ENCODE measurements at regions not wholly inside any gene's neighbourhood (a gene's known extent, or its start where the extent isn't known, plus 50 kb on each side); places are given as distances from the start of the nearest gene placed in this dataset.

- DNase-seq, result no peak
Observed at GRCh38 chr13:68386808-68387207, 1156.7 kb upstream of the PCDH9 start.

- no peak for DNase-seq
Observed at GRCh38 chr13:68380041-68380973, 1150.2 kb upstream of the PCDH9 start.

DNA sequence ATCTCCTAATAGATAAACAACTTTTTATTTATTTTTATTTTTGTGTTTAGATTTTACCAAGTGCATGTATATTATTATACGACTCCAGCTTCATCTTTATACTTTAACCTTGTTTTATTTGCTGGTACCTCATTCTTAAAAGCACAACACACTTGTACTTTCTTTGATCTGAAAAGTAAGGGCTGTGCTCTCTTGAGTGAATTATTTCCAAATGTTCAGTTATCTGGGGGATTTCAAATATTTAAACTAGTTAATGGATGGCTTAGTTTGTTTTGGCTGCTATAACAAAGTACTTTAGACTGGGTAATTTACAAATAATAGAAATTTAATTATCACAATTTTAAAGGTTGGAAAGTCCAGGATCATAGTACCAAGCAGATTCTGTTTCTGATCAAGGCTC, 1148.2 kb upstream of the PCDH9 start:
- DNase-seq, result no peak

GRCh38 chr13:68375004-68375403, 1144.9 kb upstream of the PCDH9 start:
- no peak for DNase-seq

DNA sequence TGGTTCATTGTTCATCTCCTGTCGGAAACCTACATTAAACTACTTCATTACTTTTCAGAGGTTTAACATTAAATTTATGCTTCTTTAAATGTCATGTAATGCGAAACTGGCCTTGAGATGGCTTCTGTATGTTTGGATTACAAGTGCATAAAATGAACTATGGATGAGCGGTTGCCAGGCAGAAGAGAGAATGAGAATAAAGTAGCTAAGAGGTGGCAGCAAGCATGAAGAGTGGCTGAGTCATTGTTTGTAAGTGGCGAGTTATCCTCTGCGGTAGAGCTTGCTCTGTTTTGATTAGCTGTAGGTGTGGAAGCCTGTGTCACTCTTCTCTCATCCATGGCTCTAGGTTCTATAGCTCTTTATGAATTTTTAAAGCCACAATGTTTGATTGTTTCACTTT, 1139.6 kb upstream of the PCDH9 start:
- no peak for DNase-seq

GRCh38 chr13:68368922-68369321, 1138.8 kb upstream of the PCDH9 start:
- DNase-seq, result no peak

DNA sequence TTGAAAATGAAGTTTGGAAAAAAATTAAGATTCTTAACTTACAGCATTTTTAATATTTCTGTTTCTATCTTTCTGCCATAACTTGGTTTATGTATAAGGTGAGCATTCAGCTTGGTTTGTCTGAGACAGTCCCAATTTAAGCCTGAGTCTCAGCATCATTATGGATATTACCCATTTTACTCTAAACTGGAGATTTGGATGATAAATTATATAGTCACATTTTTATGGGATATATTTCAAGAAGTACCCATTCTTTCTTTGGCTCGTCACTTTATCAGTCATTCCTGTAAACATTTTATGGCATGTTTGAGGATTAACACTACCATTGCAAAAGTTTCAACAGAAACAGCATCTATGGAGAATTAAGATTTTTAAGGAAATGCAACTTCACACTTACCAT, 1129.0 kb upstream of the PCDH9 start:
- DNase-seq, result no peak

GRCh38 chr13:68358294-68358705, 1128.2 kb upstream of the PCDH9 start:
- DNase-seq, result no peak

GRCh38 chr13:68350554-68350953, 1120.4 kb upstream of the PCDH9 start:
- no peak for DNase-seq

GRCh38 chr13:68347220-68347619, 1117.1 kb upstream of the PCDH9 start:
- DNase-seq, result no peak

DNA sequence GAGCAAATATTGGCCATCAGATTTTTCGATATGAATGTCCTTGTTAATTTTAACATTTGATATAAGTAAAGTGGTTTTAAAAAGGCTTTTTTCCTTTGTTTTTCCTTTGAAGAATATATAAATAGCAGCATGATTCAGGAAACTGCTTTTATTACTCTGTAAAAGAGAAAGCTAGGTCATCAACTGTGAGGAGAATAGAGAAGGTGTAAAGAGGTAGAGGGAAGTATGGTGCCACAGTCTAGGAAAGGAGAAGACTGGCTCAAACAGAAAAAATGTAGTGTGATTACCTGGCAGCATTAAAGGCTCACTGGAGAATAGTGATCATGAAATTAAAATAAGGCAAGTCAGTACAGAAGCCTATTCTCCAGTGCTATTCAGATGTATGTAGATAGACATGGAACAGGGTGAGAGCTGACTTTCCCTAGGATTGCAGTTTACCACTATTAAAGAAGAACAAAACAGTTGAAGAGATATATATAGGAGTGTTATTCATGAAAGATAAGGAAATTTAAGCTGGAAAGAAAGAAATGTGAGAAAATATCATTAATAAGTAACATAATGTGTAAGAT, 1115.9 kb upstream of the PCDH9 start:
- DNase-seq, result no peak

DNA sequence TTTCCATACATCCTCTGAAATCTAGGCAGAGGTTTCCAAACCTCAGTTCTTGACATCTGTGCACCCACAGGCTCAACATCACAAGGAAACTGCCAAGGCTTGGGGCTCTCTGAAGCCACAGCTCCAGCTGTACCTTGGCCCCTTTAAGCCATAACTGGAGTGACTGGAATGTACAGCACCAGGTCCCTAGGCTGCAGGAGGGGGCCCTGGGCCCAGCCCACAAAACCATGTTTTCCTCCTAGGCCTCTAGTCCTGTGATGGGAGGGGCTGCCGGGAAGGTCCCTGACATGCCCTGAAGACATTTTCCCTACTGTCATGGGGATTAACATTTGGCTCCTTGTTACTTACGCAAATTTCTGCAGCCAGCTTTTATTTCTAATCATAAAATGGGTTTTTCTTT, 1093.0 kb upstream of the PCDH9 start:
- no peak for DNase-seq

DNA sequence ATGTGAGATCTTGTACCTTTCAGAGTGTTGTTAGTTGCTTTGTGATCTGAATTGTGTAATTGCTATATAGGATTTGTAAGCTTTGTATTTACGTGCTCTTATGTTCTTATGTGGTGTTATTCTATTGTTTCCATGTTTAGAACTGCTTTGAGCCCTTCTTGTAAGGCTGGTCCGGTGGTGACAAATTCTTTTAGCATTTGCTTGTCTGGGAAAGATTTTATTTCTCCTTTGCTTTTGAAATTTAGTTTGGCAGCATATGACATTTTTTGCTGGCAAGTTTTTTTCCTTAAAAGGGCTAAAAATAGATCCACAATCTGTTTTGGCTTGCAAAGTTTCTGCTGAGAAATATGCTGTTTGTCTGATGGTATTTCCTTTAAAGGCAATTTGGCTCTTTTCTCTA, 1089.2 kb upstream of the PCDH9 start:
- no peak for DNase-seq

GRCh38 chr13:68304286-68304893, 1074.3 kb upstream of the PCDH9 start:
- peak in 1 of 2 experiments; percentile 39 for DNase-seq

DNA sequence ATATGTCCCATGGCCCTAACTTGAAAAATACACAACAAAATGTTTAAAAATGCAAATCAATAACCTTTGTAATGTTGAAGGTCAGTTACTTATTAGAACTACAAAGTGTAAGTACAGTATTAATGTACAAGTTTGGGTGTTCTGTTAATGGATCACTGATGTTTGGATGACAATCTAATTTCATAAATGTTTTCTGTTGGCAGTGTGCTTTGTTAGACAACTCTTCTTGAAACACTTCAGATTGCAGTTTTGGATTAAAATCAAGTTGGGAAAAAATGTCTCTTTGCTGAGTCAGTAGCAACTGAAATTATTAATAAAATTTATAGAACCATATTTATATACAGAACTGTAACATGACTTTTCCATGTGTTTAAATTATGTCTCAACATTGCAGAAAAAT, 1063.5 kb upstream of the PCDH9 start:
- no peak for DNase-seq

- no peak for DNase-seq
Observed at GRCh38 chr13:68292601-68293000, 1062.5 kb upstream of the PCDH9 start.

DNA sequence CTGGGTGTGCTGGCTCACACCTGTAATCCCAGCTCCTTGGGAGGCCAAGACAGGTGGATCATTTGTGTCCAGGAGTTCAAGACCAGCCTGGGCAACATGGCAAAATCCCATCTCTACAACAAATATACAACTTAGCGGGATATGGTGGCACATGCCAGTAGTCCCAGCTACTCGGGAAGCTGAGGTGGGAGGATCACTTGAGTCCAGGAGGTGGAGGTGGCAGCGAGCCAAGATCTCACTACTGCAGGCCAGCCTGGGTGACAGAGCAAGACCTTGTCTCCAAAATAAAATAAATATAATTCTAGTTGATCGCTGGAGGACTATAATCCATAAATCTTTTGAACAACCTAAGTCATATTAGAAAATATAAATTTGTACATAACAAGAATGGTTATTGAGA, 1061.5 kb upstream of the PCDH9 start:
- DNase-seq, result no peak

- no peak for DNase-seq
Observed at GRCh38 chr13:68275758-68276157, 1045.6 kb upstream of the PCDH9 start.

DNA sequence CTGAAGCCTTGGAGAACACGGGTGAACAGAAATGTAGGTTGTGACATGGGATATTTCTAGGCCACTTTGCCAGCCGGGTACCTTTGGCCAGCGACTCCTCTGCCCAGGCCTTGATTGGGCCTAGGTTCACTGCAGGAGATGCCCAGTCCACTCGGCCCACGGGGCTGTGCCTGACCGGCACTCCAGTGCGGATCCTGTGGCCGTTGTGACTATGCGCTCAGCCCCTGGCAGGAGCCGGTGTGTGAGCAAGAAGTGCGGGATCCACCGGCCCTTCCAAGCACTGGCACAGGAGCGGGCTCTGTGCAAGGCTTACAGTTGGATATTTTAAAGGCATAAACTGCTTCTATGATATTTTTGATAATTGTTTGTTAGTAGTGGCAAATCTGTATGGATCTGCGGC, 1042.5 kb upstream of the PCDH9 start:
- no peak for DNase-seq

DNA sequence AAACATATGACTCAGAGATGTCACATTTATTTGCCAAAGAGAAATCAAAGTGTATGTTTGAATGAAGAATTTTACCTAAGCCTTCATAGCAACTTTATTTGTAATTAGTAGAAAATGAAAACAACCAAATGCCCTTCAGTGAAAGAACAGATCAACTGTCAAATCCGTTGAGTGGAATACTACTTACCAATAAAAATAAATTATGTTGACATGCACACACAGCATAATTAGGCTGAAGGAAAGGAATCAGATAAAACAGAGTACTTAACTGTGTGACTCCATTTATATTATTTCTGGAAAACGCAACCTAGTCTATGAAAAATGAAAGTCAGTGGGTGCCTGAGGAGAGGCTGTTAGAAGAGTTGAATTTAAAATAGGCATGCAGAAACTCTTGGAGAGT, 1034.6 kb upstream of the PCDH9 start:
- DNase-seq, result no peak

DNA sequence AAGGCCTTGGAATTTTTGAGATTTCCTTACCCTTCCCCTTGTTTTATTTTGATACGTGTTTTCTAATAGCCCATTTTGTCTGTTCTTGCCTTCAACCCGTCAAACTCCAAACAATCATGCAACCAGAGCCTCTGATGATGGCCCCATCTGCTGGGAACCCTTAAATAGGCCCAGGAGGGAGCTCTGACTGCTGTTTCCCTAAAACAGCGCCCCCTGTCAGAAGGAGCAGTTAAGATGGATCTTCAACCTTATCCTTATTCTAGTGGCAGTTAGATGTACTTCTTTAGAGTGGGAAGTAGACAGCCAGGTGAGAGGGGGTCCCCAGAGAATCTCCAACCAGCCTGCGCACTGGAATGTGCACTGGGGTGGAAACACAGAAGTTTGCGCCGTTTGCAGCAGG, 1031.0 kb upstream of the PCDH9 start:
- DNase-seq, result no peak

DNA sequence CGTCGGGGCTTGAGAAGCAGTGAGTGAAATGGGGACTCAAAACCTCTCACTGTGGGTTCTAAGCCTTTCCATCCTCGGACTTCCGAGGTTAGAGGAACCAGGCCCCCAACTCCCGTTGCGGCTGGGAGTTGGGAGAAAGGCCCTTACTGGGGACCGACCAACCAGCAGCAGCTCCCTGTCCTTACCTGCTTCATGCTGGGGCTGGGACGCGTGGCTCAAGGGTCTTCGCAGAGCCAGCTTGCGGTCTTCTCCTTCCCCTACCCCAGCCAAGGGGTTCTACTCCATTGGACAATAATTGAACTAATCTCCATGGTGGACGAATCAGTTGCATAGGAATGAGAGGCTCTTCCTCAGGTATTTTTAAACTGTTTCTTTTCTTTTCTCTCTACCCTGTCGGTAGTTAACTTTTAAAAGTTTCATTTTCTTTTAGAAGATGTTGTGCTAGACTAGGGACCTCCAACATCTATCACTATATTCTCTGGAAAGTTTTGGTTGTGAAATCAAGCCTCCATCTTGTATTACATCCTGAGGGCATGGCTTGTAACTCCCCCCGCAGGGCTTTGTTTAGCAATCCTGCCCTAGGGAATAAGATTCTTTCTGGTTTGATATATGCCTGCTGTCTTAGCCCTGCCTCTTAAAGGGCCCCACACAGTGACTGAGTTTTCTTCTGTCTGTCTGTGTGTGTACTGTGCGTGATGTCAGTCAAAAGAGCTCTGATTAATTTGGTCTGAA, 1027.1 kb upstream of the PCDH9 start:
- no peak for DNase-seq

DNA sequence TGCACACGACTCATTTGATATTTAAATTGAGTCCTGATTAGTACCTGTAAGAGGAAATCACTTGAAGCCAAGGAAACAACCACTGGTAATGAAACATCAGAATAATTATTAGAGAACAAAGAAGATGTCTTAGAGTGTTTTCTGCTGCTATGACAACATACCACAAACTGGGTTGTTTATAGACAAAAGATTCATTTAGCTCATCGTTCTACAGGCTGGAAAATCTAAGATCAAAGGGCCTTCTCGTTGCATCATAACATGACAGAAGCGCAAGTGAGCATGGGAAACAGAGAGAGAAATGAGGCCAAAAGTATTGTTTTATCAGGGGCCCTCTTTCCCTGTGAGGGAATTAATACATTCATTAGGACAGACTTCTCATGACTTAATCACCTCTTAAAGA, 1024.0 kb upstream of the PCDH9 start:
- DNase-seq, result no peak

- DNase-seq, result no peak
Observed at GRCh38 chr13:68234274-68234673, 1004.1 kb upstream of the PCDH9 start.
